ENCODE measurements at regions not wholly inside any gene's neighbourhood (a gene's known extent, or its start where the extent isn't known, plus 50 kb on each side); places are given as distances from the start of the nearest gene placed in this dataset.

- no peak for DNase-seq
Measured at GRCh38 chr7:25864943-25865751, 286.9 kb upstream of the NFE2L3 start.

DNA sequence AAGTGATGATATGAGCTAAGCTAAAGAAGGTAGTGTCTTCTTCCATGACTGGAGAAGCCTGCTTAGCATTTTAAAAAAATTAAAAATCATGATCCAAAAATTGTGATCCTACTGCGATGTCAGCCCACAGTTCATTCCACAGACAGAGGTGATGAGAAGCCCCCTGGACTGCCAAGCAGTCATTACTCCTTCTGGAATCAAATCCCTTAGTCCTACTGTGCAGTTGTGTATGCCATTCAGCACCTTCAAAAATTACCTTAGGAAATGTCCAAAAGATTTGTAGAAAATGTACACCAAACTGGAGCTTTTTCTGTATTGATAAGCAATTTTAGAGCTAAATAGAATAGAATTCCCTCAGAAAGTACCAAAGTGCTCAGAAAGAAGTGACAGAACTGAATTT, 283.5 kb upstream of the NFE2L3 start:
- no peak for DNase-seq

DNA sequence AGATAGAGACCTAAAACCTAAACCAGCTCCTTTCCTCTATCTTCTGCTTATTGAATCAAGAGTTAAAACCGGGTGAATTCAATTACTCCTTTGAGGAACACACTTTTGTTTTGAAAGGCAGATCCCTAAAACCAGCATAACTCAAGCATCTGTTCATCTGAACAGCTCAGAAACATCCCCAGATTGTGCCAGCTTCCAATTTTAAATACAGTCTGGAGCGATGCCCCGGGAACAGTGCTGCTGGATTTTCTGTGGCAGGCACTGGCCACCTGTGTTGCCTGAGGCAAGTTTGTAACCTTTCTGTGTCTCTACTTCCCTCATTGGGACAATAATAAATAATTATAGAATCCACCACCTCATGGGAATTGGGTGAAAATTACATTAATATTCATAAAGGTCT, 281.4 kb upstream of the NFE2L3 start:
- DNase-seq, result no peak

DNA sequence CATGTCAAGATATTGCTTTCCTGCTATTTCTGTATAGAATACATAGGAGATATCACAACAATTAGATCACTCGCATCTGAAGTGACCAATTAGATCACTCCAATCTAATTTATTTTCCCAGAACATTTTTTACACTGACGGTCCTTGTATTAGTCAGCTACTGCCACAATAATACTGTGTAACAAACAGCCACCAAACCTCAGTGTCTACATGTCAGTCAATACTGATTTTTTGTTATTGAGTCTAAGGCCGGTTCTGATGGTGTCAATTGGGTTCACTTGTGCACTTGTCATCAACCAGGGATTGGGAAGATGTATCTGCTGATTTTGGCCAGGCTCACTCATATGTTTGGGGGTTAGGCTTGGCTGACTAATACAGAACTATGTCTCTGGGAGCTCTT, 275.9 kb upstream of the NFE2L3 start:
- no peak for DNase-seq

DNA sequence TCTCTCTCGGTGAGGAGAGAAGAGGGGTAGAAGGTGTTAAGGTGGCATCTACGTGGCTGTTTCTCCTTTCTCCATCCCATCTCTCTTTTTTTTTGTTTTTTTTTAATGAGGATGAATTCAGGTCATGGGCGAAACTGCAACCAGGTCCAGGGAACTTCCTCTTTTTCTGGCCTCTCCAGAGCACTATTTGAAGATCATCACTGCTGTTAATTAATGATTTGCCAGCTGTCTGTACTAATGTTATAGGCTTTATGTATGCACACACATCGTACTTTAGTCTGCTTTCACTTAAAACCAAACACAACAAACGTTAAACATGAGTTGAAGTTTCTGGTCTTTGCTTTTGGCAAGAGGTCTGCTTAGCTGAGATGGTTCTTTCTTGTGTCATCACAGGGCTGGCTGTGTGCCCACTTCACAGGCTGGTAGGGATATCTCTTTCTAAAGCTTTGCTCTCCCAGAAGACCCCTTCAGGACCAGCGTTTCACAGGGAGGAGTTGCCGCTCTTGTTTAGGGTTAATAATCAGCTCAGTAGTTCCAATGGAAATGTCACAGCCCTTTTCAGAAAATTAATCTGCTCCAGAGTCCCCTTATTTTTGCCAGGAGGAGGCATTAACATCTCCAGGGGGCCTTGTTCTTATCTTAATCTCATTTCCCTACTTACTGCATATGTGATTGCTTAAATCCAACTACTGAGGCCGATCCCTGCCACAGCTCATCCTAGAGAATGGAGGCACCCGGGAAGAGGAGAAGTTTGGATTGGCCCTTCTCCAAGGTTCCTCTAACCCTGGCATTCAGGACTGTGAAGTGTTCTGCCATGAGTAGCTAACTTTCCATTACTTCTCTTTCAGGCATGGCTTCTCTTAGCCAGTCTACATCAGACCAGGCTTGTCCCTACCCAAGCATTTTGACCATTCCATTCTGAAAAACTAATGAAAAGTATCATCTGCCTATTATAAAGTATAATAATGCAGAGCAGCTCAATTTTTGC, 273.9 kb upstream of the NFE2L3 start:
- no peak for DNase-seq

GRCh38 chr7:25879799-25880198, 272.2 kb upstream of the NFE2L3 start:
- no peak for DNase-seq

DNA sequence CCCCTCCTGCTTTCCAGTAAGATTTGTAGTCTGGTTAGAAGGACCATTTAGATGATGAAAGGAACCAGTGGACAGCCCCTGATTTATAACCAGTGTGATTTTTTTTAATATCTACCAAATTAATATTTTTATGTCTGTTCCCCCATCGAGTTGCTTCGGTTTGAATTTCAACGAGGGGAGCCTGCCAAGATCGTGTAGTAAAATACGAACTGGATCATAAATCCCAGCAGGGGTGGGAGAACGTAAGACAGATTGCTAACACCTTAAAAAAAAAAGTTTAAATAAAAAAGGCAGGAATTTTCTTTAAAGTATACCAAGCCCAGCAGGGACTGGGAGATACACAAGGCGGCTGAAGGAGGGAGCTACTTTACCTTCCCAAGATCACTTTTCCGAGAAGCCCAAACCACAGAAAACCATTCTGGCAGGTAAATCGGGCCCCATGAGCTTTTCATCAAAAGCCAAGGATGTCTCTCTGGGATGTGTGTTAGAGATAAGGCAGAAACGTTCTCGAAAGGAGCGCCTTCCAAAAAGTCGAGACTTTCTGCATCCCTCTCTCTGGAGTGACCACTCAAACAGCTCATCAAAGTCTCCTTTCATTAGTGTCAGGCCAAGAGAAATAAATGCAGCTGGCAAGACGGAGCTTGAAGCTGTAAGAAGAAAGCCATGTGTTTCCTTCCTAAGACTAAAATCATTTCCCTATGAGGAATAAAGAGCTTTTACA, 270.5 kb upstream of the NFE2L3 start:
- DNase-seq, result no peak

DNA sequence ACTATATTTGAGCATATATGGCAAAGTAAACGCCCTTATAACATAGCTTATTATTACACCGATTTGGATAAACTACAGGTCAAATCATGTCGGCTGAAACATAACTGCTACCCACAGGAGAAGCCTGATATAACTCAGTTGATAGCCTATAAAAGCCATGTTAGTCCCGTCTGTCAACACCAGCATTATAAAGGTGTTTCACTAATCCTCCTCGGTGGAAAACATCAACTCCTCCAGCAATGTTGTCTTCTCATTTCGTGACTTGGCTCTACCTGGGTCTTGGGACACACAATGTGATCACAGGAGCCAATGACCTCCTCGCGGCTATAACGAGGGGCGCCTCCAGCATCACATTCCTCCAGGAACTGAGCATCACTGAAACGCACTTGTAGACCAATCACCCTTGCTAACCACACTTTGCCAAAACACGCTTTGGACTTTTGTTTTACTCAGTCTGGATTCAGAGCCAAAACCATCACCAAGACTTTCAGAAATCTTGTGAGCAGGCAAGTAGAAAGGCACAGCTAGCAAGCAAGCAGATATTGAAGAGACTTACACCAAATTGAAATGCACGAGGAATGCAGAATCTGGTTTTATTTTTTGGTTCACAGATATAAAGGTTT, 269.7 kb upstream of the NFE2L3 start:
- no peak for DNase-seq

DNA sequence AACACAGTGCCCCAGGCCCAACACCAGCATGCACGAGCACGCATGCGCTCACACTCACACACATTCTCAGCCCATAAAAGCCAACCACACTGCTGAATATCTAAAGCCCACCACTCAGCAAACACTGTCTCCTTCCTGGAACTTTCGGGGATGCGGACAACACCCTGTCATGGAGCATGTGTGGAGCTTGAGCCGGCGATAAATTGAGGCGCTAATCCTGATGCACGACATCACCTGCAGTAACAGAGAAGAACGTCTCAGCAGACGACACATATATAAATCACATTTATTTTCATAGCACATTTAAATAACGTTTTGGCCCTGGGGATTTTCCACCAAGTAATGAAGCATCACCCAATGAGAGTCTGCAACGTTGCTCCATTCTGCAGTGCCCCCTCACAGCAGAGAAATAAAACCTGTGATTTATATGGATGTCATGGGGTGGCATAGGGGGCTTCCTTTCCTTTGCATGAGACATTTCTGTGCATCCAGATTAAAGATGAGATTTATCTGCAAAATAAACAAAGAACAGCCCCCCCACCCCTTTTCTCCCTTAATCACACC, 267.7 kb upstream of the NFE2L3 start:
- DNase-seq, result peak; percentile 94

GRCh38 chr7:25885057-25885576, 266.9 kb upstream of the NFE2L3 start:
- DNase-seq, result peak; percentile 78

DNA sequence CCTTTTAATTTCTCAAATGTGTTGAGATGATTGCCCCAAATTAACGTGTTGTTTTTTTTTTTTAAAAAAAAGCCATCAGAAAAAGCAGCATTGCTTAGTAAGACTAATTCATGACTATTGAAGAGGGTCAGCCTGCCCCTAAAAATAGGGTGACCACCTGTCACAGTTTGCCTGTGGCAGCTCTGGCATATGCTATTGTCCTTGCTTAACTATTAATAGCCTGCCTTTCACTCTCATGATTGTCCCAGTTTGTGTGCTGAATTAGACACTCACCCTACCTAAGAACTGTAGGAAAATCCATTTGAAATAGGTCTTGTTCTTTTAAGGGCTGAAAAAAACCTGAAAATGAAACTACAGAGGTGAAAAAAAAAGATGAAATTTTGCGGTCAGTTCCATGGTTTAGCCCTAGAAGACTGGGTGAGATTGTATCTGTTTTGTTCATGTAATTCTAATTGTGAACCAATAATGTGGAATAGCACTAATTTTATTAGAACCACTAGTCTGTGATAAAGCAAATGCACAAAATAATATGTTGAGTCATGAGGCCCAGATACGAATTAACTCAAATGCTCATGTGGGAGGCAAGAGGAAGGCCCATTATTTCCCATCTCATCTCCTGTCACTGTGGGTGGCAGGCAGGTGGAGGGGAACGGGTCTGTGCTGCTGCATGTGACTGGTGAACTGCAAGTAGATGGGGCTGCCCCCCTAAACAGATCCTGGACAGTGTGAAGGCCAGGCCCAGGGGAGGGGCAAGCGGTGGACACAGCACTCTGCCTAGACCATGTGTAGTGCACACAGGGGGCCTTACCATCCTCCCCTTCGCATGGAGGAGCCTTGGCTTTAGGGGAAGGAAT, 265.4 kb upstream of the NFE2L3 start:
- no peak for DNase-seq

DNA sequence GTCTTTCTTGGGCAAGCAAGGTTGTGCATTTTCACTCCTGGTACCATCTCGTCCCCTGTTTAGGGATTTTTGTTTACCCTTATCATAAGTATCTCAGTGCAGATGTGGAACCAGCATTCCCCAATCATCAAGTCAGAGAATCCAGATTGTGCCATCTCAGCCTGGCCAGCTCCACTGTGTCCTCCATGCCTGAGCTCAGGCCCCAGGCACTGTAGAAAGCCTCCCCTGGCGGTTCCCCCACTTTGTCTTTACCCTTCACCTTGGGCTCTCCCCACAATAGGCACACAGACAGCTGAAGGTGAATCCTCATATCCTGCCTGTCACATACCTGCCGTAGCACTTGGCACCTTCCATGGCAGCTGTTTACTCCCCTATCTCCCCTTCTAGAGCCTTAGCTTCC, 264.7 kb upstream of the NFE2L3 start:
- no peak for DNase-seq

- DNase-seq, result no peak
Measured at GRCh38 chr7:25887795-25888559, 264.0 kb upstream of the NFE2L3 start.

- DNase-seq, result peak; percentile 88
Measured at GRCh38 chr7:25889765-25890164, 262.2 kb upstream of the NFE2L3 start.

- DNase-seq, result no peak
Measured at GRCh38 chr7:25891591-25891990, 260.4 kb upstream of the NFE2L3 start.

DNA sequence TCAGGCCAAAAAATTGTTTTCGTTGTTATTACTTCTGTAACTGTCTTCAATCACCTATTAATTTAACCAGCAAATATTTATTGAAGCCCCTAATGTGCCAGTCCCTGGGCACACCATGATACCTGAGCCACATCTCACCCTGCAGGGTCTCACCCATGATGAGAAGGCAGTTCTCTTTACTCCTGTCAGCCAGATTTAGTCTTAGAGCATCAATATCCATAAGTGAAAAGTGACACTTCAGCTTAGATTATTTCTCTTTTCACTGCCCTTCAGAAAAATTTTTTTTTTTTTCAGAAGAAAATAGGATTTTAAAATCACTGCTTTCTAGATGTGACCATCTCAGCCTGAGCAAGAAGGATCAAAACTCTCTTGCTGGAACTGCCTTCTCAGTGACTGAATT, 258.6 kb upstream of the NFE2L3 start:
- DNase-seq, result no peak

- DNase-seq, result peak; percentile 51
Measured at GRCh38 chr7:25894002-25894901, 257.7 kb upstream of the NFE2L3 start.

- peak; percentile 42 for DNase-seq
Measured at GRCh38 chr7:25894902-25895791, 256.9 kb upstream of the NFE2L3 start.

All from NCI-H526 treated with DMSO at 0.1 percent for 48 hours (cell line).